HG03196 (cell line): ENCODE measurements at regions not wholly inside any gene's neighbourhood (a gene's known extent, or its start where the extent isn't known, plus 50 kb on each side); places are given as distances from the start of the nearest gene placed in this dataset.

Experiments used
- ATAC-seq: cut with Tn5 transposase; IDR thresholded peaks from one replicate; pipeline ENCODE4 v1.9.1; 2021; ENCODE audit not compliant: unreplicated experiment

DNA sequence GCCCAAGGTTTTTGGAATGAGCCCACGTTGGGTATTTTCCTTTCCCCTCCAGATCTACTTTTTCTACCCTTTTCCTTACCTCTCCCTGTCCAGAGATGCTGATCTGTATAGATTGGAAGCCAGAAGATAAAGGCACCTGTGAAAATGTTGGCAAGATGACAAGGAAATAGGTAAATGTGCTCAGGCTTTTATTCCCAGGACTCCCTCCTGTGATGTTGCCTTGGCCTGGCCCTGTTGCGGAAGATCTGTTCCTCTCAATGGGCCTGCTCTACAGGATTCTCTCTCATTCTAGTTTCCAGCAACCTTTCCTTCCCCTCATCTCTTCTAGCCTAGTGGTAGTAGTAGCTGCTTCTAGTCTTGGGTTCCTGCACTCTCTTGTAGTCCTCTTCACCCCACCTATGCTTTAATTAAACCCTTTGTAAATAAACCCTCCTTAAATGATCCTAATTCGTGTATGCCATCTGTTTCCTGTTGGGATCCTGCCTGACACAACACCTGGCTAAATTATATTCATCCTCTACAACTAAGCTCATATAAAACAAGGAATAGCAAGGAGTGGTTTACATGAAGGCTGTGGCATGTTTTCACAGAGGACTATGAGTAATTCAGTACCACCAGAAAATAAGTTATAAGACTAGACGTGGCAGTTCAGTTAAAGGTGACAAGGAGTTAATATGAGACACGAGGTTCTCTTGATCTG is 95.7 kb upstream of the MAOA start:
- no peak for ATAC-seq

DNA sequence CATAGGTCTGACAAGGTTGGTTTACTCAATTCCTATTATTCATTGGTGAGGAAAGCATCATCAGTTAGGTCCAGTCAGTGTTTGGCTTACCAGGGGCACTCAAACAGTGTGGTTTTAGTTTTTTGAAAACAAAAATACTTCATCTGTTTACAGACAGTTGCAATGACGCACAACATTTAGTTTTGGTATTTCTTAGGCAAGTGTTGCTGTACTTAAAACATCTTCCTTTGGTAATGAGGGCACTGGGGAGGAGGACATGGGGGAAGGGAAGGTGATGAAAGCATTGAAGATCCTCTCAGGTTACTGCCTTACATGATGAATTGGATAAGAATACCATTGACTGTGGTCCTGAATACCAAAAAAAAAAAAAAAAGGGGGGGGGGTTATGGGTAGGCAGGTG is 93.7 kb upstream of the MAOA start:
- no peak for ATAC-seq

DNA sequence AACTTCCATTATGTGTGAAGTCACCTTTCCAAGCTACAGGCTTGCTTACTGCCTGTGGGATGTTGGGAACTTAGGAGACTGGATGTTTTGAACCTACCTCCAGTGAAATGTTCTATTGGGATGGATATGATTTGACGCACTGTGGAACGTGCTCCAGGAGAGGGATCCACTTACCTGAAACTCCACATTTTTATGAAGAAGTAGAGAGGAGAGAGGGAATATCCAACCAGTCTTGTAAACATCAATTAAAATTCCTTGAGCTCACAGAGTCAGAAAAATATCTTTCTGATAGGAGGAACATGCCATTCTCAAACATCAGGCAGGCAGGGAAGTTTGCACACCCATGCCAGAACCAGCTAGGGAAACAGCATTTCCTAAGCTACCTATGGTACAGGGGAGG is 91.1 kb upstream of the MAOA start:
- ATAC-seq, result no peak

DNA sequence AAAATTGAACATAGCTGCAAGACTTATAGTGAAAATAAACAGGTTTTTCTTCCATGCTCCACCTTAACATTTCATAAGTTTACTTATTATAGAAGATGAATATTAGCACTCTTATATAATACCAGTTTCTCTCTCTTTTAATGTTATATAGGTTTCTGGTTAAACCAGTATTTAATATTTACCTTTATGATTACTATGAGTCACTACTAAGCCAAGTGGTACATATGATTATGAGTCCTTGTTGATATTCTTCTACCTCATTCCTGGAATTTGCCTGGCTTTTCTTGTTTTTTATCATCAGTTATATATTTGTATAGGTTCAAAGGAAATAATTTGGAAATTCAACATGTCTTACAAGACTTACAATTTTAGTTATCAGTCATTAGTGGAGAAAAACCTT is 89.9 kb upstream of the MAOA start:
- no peak for ATAC-seq

DNA sequence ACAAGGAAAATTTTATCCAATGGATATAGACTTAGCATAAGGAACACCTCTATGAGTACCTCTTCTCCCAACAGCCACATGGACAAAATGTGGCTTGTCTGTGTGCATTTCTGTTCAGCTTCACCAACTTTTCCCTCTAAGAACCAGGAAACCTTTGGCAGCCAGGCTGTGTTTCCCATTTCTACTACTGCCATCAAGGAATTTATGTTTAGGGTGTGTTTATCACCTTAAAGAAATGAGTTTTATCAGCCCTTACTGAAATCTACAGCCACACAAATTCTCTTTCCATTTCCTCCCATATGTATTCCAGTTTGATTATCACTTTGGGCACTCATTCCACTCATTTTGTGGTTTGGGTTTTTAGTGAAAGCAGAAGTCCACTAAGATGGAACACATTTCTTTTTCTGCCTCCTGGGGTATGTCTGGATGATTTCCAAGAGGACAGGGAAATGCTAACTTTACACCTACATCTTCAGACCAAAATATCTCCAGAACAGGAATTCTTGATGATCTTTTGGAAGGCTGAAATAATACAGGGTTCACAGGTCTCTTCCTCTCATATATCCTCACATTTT is 82.6 kb upstream of the MAOA start:
- no peak for ATAC-seq

DNA sequence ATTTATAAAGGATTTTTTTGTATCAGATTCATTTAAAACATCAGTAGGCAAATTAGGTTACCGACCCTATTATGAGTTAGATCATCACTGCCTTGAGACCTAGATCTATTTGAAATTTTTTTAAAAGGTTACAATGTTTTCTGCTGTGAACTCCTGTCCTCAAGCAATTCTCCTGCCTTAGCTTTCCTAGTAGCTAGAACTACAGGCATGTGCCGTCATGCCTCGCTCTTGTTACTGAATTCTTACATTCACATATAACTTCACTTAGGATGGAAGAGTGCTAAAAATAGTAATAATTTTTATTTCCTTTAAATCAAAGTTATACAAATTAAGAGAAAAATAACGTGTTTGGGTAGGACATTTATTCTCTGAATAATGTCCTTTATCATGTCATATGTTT is 75.5 kb upstream of the MAOA start:
- ATAC-seq, result no peak

DNA sequence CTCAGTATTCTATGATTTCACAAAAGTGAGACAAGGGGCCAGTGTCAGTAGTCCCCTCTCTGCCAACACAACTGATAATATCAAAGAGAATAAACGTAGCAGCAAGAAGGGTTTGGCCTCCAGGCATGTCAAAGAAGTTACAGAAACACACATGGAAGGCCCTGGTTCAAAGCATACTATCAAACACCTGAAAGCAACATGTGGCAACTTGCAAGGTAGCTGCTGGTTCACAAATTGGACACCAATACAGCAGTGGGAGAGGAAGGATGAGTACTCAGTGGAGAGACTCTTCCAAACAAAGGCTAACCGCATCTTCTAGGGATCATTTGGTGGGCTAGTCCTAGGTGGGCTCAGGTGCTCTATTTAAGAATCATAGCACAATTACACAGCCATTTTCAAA is 74.9 kb upstream of the MAOA start:
- ATAC-seq, result no peak

DNA sequence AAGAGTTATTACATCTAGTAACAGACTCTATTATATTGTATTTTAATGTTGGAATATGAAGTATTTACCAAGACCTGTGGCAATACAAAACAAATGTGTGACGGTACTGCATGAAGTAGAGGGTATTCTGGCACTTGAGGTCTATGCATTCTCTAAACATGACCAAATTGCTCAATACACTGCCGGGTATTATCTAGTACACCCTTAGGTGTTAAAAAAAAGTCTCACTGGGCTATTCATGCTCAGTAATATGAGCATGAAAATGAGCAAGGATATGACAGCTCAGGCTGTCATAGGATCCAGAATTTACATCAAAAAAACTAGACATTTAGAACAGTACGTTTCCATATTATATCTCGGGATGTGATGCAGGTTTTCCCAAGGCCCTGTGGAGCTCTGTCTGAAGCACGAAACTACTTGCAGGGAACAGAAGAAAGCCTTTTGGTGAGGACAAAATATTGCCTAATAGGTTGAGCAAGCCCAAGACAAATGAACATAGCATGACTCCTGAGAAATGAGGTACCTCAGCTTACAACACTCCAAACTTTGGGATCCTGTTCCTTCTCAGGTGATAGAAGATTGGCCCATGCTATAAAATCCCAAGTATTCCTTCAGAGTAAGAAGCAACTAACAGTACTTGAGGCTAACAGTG is 74.1 kb upstream of the MAOA start:
- ATAC-seq, result no peak

DNA sequence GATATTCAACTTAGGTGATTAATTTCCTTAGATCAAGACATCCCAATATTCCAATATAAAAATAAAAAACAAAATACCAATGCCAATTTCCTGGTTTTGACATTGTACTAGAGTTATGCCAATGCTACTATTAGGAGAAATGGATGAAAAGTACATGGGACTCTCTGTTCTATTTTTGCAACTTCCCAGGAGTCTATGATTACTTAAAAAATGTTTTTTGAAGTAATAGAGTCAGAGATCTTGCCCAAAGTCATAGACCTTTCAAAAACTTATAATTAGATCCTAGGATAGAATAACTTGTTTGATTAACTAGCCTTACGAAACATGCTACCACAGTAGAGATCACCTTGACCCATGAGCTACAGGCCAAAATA is 73.6 kb upstream of the MAOA start:
- no peak for ATAC-seq

DNA sequence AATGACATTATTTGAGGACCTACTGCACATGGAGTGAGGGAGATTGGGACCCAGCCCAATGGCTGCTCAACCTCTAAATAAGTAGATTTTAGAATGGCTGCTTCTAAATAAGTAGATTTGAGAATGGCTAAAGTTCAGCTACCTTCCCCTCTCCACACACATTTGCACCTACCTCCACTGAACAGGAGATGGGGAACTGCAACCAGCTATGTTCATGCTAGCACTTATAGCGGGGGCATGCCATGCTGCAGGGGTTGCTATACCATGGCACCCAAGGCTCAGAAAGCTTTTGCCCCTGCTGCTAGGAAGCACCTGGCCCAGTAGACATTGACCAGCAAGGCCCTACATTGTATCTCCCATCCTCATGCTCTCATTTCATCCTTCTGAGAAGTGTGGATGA is 70.2 kb upstream of the MAOA start:
- no peak for ATAC-seq

DNA sequence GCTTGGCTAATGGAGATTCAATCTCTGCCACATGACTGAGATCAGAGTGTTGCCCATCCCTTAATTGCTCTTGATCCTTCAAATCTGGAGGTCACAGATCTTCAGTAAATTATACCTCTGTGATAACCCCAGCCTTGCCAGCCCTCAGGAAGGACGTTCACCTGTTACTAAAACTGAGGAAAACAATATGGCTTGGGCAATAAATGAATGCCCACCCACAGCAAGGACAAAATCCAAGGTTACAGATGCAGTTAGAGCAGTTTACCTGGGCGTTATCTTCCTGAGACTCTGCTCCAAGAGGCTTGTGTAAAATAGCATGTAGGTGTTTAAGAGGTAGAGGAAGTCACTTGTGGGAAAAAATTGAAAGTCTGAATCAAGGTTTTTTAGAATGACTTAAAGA is 69.3 kb upstream of the MAOA start:
- no peak for ATAC-seq

DNA sequence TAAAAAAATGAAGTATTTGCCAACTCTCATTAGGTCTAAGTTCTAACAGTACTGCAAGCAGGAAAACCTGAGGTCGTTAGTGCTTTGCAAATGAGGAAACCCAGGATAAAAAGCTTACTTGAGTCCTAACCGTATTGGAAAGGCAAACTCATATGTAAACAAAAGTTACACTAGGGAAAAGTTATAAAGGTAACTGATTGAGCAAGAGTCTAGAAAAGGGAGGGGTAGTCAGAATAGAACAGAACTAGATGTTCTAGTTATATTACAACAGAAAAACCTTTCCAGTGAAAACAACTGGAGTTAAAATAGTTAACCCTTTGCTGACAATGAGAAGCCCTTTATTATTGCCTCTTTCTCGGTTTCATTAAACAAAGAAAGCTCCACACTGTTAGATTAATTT is 66.4 kb upstream of the MAOA start:
- ATAC-seq, result no peak

DNA sequence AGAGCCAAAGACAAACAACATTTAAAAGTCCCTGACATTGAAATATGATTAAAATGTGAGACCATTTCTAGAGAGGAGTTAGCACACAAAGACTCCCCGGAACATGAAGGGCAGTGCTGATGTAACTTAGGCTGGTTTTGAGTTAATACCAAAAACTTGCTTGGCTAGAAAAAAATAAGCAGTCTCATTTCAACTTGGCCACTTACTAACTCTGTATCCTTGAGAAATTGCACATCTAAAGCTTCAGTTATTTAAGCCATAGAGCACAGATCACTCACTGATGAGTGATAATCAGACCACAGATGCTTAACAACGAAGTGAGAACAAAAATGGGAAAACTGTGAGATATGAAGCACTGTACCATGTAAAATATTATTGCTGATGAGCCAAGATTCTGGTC is 65.9 kb upstream of the MAOA start:
- ATAC-seq, result no peak

DNA sequence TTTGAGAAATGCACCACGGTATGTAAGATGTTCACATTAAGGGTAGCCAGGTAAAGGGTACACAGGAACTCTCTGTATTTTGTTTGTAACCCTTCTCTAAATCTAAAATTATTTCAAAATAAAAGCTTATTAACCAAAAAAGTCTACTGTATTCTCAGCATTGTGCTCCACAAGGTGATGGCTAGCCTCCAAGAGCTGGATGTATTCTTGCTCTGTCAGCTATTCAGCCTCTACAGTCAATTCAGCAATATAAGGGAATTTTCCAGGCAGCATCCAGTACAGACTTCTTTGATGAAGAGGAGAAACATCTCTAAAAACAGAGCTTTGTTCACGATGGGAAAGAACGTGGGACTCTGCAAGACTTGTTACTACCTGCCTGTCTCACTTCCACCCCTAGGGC is 63.5 kb upstream of the MAOA start:
- ATAC-seq, result no peak

DNA sequence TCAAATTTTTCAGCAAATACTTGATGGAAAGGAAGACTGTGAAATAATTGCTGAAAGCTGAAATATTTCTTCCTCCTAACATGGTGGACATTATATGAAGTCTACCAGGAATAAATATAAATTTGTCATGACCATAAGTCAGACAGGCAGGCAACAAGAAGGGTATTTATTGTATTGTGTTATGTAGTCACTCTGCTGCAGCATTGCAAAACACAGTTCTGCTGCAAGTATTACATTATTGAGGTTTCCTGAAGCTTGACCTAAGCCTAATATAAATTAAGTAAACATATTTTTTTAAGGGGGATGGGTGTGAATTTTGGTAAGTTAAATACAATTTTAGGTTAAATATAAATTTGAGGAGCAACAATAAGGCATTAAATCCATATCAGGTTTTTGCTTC is 60.2 kb upstream of the MAOA start:
- no peak for ATAC-seq

DNA sequence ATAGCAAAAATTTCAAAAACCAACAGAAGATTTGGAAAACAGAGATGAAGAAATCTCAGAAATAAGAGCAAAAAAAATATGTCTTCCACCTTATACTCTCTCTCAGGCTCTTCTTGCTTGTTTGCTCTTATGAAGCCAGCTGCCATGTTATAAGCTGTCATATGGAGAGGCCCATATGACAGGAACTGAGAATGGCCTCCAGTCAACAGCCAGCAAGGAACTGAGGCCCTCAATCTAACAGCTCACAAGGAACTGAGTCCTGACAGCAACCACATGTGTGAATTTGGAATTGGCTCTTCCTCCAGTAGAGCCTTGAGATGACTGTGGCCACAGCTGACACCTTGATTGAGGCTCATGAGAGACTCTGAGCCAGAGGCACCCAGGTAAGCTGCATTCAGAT is 51.3 kb upstream of the MAOA start:
- ATAC-seq, result no peak

DNA sequence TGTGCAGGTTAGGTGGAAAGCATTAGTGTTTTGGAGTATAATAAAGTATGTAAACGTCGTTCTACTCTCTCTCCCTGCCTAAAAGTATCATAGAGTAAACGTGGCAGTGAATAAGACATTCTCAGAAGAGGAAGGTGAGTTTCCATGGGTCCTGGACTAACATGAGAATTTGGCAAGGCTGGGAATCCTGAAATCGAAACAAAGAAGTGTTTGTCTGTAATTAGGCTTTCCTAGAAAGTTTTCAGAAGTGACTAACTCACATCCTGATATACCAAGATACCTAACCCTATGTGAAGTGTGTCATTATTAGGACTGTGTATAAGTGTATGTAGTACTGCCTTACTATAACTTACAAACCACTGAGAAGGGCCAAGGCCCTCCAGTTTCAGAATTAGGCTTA is 50.7 kb upstream of the MAOA start:
- no peak for ATAC-seq
